IPS DF 6.9 (cell line): ENCODE measurements at regions not wholly inside any gene's neighbourhood (a gene's known extent, or its start where the extent isn't known, plus 50 kb on each side); places are given as distances from the start of the nearest gene placed in this dataset.
"Not testable (repeated sequence)": the region's sequence is repeated elsewhere in the genome, so short reads cannot be mapped to it uniquely, and the experiment has no call there.

Source experiments
- DNase-seq: peaks from one replicate; pipeline ENCODE4 v3.0.0-alpha.2; 2013; ENCODE audit warnings: low read depth, low spot score
- H3K27ac ChIP-seq: one replicate; pipeline ENCODE4 v1.5.1; 2013; ENCODE audit warnings: low read length, control low read depth
- H3K27me3 ChIP-seq: 2 replicates; pipeline ENCODE4 v1.6.1; 2013; ENCODE audit warnings: mild to moderate bottlenecking, low read length; ENCODE audit not compliant: control insufficient read depth, insufficient read depth
- H3K36me3 ChIP-seq: 2 replicates; pipeline ENCODE4 v1.6.1; 2013; ENCODE audit warnings: low read length; ENCODE audit not compliant: control insufficient read depth, insufficient read depth
- H3K4me1 ChIP-seq: 2 replicates; pipeline ENCODE4 v1.6.1; 2013; ENCODE audit warnings: low read length; ENCODE audit not compliant: control insufficient read depth, insufficient read depth
- H3K4me3 ChIP-seq: 2 replicates; pipeline ENCODE4 v1.5.1; 2013; ENCODE audit warnings: mild to moderate bottlenecking, low read length
- H3K9me3 ChIP-seq: 2 replicates; pipeline ENCODE4 v1.6.1; 2013; ENCODE audit warnings: low read length, inconsistent platforms; ENCODE audit not compliant: control insufficient read depth, insufficient read depth
- WGBS: extraction: QIAGEN DNeasy Blood & Tissue Kit; methylation state at CpG from one replicate; pipeline ENCODE4 v1.1.7; 2013; ENCODE audit warnings: mixed read lengths, missing lambda C conversion rate; ENCODE audit not compliant: insufficient read length, insufficient coverage; 5-methylcytosine and 5-hydroxymethylcytosine counted together

GRCh38 chr2:221752781-221753180 is 180.7 kb upstream of the EPHA4 start:
- WGBS = no CpG with 5 or more reads among the region's 4 CpGs
- H3K27me3 ChIP-seq = no peaks in the 10 kb centered on the region
- H3K9me3 ChIP-seq = no peaks in the 10 kb centered on the region
- no peak for DNase-seq
- H3K27ac ChIP-seq = no peak overlapping the region
- H3K4me1 ChIP-seq = no peaks in the 10 kb centered on the region
- no peaks in the 10 kb centered on the region for H3K36me3 ChIP-seq
- no peak overlapping the region for H3K4me3 ChIP-seq

DNA sequence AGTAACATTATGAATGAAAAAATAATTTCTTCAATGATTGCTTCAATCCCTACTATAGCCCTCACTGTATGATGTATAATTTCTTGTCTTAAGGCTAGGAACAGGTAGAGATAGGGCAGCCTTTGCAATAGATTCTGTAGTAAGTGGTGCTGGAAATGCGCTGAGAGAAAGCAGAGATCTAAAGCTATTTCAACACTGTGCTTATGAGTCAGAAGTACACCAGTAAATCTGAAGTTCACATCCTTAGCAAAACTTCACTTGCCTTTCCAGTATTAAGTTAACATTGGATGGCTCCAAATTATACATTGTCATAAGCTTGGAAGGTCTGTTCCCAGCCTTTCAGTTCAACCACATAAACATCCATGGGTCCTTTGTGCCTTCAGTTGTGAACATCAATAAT is 178.2 kb upstream of the EPHA4 start:
- H3K27ac ChIP-seq = no peak overlapping the region
- no peaks in the 10 kb centered on the region for H3K4me1 ChIP-seq
- no peak overlapping the region for H3K4me3 ChIP-seq
- WGBS = no CpG with 5 or more reads among the region's 1 CpG
- no peaks in the 10 kb centered on the region for H3K36me3 ChIP-seq
- DNase-seq = no peak
- H3K9me3 ChIP-seq = no peaks in the 10 kb centered on the region
- H3K27me3 ChIP-seq = no peaks in the 10 kb centered on the region

DNA sequence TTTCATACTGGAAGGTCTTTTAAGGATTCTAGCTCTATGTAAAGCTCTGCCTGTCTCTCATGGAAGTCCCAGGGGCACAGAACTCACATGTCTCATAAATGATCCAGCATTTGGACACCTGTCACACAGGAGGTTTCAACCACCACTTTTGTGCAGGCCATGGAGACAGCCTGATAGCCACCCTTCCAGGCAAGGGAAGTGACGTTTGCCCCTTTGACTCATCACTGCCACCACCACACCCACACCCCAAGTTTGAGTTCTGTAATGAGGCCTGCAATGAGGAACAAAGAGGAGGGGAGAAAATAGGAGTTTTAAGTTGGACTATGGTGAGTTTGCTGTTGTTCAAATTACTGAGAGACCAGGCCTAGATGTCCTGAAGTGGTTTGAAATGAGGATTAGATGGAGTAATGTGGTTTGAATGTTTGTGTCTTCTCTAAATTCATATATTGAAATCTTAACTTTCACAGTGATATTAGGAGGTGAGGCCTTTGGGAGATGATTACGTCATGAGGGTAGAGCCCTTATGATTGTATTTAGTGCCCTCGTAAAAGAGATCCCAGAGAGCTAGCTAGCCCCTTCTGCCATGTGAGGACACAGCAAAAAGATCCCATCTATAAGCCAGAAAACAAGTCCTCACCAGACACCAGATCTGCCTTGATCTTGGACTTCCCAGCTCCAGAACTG is 175.3 kb upstream of the EPHA4 start:
- H3K4me3 ChIP-seq = no peak overlapping the region
- no peaks in the 10 kb centered on the region for H3K36me3 ChIP-seq
- no peaks in the 10 kb centered on the region for H3K4me1 ChIP-seq
- H3K27me3 ChIP-seq = no peaks in the 10 kb centered on the region
- no peaks in the 10 kb centered on the region for H3K9me3 ChIP-seq
- no peak overlapping the region for H3K27ac ChIP-seq
- WGBS = no CpG with 5 or more reads among the region's 3 CpGs
- no peak for DNase-seq

GRCh38 chr2:221741496-221742211 is 169.6 kb upstream of the EPHA4 start:
- no peak for DNase-seq
- H3K27ac ChIP-seq = no peak overlapping the region
- H3K4me1 ChIP-seq = no peaks in the 10 kb centered on the region
- H3K27me3 ChIP-seq = no peaks in the 10 kb centered on the region
- no CpG with 5 or more reads among the region's 4 CpGs for WGBS
- no peaks in the 10 kb centered on the region for H3K9me3 ChIP-seq
- no peaks in the 10 kb centered on the region for H3K36me3 ChIP-seq
- H3K4me3 ChIP-seq = no peak overlapping the region

DNA sequence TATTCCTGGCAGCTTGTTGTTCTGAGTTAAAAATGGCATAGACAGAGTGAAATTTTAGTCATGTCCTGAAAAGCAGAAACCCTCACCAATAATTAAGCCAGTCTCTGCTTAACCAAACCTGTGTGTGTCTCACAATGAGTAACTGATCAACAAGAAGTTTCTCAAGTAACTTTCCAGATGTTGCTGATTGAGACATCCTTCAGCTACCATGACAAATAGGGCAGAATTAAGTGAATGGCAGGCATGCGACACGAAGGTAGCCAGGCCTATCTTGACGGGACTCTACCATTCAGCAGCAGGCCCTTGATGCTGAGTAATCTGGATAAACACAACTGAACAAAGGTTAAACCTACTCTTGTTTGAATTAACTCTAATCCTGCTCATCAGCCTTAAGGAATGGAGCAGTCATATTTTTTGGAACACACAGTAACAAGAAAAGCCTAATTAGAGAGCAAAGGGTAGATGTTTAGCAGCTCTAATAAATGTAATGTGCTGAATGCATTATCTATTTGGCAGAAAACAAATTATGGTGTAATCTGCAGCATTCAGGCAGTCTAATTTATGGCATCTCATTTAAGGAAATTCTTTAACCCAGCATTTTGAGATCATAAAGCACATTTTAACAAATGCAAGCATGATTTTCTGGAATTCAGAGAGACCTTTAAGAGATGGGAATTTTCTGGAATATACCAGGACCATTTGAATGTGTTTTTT is 159.5 kb upstream of the EPHA4 start:
- H3K9me3 ChIP-seq = no peaks in the 10 kb centered on the region
- no peak for DNase-seq
- H3K36me3 ChIP-seq = no peaks in the 10 kb centered on the region
- no peaks in the 10 kb centered on the region for H3K27me3 ChIP-seq
- no CpG with 5 or more reads among the region's 3 CpGs for WGBS
- no peak overlapping the region for H3K4me3 ChIP-seq
- H3K4me1 ChIP-seq = no peaks in the 10 kb centered on the region
- no peak overlapping the region for H3K27ac ChIP-seq

DNA sequence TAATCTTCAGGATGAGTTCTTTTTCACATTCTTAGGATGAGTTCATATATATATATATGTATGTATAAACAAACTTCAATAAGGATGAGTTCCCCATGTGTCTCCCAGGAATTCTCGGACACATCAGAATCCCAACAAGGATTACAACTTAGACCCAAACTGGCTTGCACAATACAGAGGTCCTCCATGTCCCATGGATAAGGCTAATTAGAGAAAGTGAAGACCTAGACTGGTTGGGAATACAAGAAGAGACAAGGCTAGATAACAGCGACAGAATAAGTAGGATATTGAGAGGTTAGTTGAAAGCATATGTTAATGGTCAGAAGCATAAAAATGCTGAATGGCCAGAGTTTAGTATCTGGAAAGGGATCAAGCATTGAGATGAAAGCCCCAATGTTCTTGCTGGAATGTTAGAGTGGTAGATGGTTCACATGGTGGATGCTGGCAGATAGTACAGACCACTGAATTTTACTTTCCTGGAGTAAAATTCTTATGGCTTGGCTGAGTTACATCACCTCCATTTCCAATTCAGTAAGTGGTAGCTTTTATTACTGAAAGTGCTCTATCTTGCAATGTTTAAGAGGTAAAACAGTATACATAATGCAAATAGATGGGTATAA is 154.9 kb upstream of the EPHA4 start:
- DNase-seq = no peak
- WGBS = no CpG with 5 or more reads among the region's 2 CpGs
- no peak overlapping the region for H3K4me3 ChIP-seq
- no peaks in the 10 kb centered on the region for H3K4me1 ChIP-seq
- no peaks in the 10 kb centered on the region for H3K27me3 ChIP-seq
- no peak overlapping the region for H3K27ac ChIP-seq
- H3K9me3 ChIP-seq = no peaks in the 10 kb centered on the region
- H3K36me3 ChIP-seq = no peaks in the 10 kb centered on the region

DNA sequence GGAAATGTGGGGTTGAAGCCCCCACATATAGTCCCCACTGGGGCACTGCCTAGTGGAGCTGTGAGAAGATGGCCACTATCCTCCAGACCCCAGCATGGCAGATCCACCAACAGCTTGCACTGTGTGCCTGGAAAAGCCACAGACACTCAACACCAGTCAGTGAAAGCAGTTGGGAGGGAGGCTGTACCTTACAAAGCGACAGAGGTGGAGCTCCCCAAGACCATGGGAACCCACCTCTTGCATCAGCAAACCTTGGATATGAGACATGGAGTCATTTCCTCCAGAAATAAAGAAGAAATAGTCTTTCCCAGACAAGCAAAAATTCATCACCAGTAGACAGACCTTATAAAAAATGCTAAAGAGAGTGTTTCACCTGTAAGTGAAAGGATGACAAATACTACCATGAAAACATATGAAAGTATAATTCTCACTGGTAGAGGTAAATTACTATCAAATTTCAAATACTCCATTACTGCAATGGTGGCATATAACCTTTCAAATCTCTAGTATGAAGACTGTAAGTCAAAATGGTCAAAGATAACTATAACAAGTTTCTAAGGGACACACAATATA is 152.6 kb upstream of the EPHA4 start:
- no peaks in the 10 kb centered on the region for H3K36me3 ChIP-seq
- H3K9me3 ChIP-seq = no peaks in the 10 kb centered on the region
- no peak overlapping the region for H3K4me3 ChIP-seq
- H3K4me1 ChIP-seq = no peaks in the 10 kb centered on the region
- no peak for DNase-seq
- no peaks in the 10 kb centered on the region for H3K27me3 ChIP-seq
- no CpG with 5 or more reads among the region's 1 CpG for WGBS
- no peak overlapping the region for H3K27ac ChIP-seq

DNA sequence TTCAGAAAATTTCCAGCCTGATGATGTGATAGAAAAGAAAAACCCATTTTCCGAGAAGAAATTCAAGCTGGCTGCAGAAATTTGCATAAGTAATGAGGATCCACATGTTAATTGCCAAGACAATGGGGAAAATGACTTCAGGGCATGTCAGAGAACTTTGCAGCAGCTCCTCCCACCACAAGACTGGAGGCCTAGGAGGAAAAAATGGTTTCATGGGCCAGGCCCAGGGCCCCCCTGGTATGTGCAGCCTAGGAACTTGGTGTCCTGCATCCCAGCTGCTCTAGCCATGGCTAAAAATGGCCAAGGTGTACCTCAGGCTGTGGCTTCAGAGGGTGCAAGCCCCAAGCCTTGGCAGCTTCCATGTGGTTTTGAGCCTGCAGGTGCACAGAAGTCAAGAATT is 152.0 kb upstream of the EPHA4 start:
- not testable (repeated sequence) for H3K4me3 ChIP-seq, H3K4me1 ChIP-seq, DNase-seq, H3K27ac ChIP-seq, H3K27me3 ChIP-seq, H3K36me3 ChIP-seq, H3K9me3 ChIP-seq
- WGBS = no CpG with 5 or more reads among the region's 1 CpG

- Histone ChIP-seq H3K9me3 (no peaks in the 10 kb centered on the region), H3K4me1 (peaks cover 3% of the 10 kb centered on the region; the same call in 1 of the 2 replicates), H3K27ac (no peak overlapping the region), H3K4me3 (no peak overlapping the region), H3K27me3 (no peaks in the 10 kb centered on the region), H3K36me3 (no peaks in the 10 kb centered on the region)
- DNase-seq = no peak
- WGBS = no CpG with 5 or more reads among the region's 10 CpGs
These were observed 144.6 kb upstream of the EPHA4 start for GRCh38 chr2:221716426-221717303.
